ENCODE measurements at regions not wholly inside any gene's neighbourhood (a gene's known extent, or its start where the extent isn't known, plus 50 kb on each side); places are given as distances from the start of the nearest gene placed in this dataset.

GRCh38 chr3:144511346-144511745 lies 539.7 kb downstream of the DIPK2A start:
- no peak for TF ChIP-seq POLR2AphosphoS5 (IDR thresholded peaks at IDR 0.05; ENCODE audit: low read depth, low read length)
- TF ChIP-seq POLR2A (IDR thresholded peaks at IDR 0.05; ENCODE audit: low read depth, low read length) = no peak
